ENCODE measurements at regions not wholly inside any gene's neighbourhood (a gene's known extent, or its start where the extent isn't known, plus 50 kb on each side); places are given as distances from the start of the nearest gene placed in this dataset.

- TF ChIP-seq, protein P1, sequence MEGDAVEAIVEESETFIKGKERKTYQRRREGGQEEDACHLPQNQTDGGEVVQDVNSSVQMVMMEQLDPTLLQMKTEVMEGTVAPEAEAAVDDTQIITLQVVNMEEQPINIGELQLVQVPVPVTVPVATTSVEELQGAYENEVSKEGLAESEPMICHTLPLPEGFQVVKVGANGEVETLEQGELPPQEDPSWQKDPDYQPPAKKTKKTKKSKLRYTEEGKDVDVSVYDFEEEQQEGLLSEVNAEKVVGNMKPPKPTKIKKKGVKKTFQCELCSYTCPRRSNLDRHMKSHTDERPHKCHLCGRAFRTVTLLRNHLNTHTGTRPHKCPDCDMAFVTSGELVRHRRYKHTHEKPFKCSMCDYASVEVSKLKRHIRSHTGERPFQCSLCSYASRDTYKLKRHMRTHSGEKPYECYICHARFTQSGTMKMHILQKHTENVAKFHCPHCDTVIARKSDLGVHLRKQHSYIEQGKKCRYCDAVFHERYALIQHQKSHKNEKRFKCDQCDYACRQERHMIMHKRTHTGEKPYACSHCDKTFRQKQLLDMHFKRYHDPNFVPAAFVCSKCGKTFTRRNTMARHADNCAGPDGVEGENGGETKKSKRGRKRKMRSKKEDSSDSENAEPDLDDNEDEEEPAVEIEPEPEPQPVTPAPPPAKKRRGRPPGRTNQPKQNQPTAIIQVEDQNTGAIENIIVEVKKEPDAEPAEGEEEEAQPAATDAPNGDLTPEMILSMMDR (conservative IDR thresholded peaks at IDR 0.05; ENCODE audit: low read depth, low read length): peak; percentile 83
- no peak for TF ChIP-seq EZH2 (IDR thresholded peaks at IDR 0.05; ENCODE audit: low read length, unreplicated experiment)
- TF ChIP-seq EZH2phosphoT487 (IDR thresholded peaks at IDR 0.05; ENCODE audit: borderline replicate concordance, low read length): no peak
Observed at GRCh38 chr19:13574933-13575332, 68.7 kb upstream of the CACNA1A start.

Data from PC-3 (cell line).